ENCODE measurements at regions not wholly inside any gene's neighbourhood (a gene's known extent, or its start where the extent isn't known, plus 50 kb on each side); places are given as distances from the start of the nearest gene placed in this dataset.

DNA sequence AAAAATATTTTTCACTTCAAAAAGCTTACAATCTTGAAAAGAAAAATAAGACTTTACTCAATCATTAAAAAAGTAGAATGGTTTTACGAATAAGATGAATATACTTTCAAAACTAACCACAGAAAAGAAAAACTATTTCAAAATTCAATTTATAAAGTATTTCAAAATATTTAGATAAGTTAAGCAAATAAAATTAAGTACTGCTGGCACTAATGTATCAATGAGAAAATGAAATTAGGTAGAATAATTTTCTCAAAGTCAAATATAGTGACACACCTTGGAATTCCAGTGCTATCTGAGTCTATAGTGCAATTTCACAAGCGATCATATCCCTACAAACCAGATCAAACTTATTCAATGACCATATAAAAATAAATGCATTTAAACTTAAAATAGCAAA lies 109.8 kb upstream of the SEMA3A start:
- no peak for TF ChIP-seq GATA3 (IDR thresholded peaks at IDR 0.05; ENCODE audit: low read depth, low read length)
- no peak for TF ChIP-seq GATA2 (IDR thresholded peaks at IDR 0.05; ENCODE audit: low read depth, low read length)

Data from SH-SY5Y (cell line).